Brain pericyte (primary cell): ENCODE measurements at regions not wholly inside any gene's neighbourhood (a gene's known extent, or its start where the extent isn't known, plus 50 kb on each side); places are given as distances from the start of the nearest gene placed in this dataset.

Experiments used
- DNase-seq: peaks from one replicate; pipeline ENCODE4 v3.0.0-alpha.2; 2012; ENCODE audit warnings: low read depth, low spot score

GRCh38 chr4:156103311-156103710, 149.6 kb upstream of the CTSO start:
- no peak for DNase-seq

- no peak for DNase-seq
These were observed 148.7 kb upstream of the CTSO start for GRCh38 chr4:156102411-156102810.

GRCh38 chr4:156101571-156101970, 147.9 kb upstream of the CTSO start:
- DNase-seq, result no peak

GRCh38 chr4:156100651-156101050, 147.0 kb upstream of the CTSO start:
- no peak for DNase-seq

- DNase-seq, result no peak
These were observed 145.1 kb upstream of the CTSO start for GRCh38 chr4:156098805-156099204.

GRCh38 chr4:156085100-156085499, 131.4 kb upstream of the CTSO start:
- DNase-seq, result no peak

GRCh38 chr4:156084373-156084772, 130.7 kb upstream of the CTSO start:
- no peak for DNase-seq

- no peak for DNase-seq
These were observed 120.3 kb upstream of the CTSO start for GRCh38 chr4:156073976-156074375.

- no peak for DNase-seq
These were observed 107.0 kb upstream of the CTSO start for GRCh38 chr4:156060661-156061060.

- DNase-seq, result no peak
These were observed 99.5 kb upstream of the CTSO start for GRCh38 chr4:156053174-156053573.

- no peak for DNase-seq
These were observed 98.5 kb upstream of the CTSO start for GRCh38 chr4:156052116-156052515.

- DNase-seq, result no peak
These were observed 85.1 kb upstream of the CTSO start for GRCh38 chr4:156038772-156039171.

- DNase-seq, result no peak
These were observed 82.8 kb upstream of the CTSO start for GRCh38 chr4:156036496-156036895.

GRCh38 chr4:156029691-156030090, 76.0 kb upstream of the CTSO start:
- DNase-seq, result no peak

- DNase-seq, result no peak
These were observed 67.6 kb upstream of the CTSO start for GRCh38 chr4:156021298-156021697.

GRCh38 chr4:156019246-156019645, 65.6 kb upstream of the CTSO start:
- DNase-seq, result no peak

GRCh38 chr4:156018383-156018782, 64.7 kb upstream of the CTSO start:
- DNase-seq, result no peak

GRCh38 chr4:156015781-156016180, 62.1 kb upstream of the CTSO start:
- no peak for DNase-seq

GRCh38 chr4:156006192-156006591, 52.5 kb upstream of the CTSO start:
- no peak for DNase-seq
